Esophagus squamous epithelium (tissue), 5 donors: ENCODE measurements at regions not wholly inside any gene's neighbourhood (a gene's known extent, or its start where the extent isn't known, plus 50 kb on each side); places are given as distances from the start of the nearest gene placed in this dataset.

Experiments
- DNase-seq: peaks from one replicate; lab custom pipeline; 2025; lab: John Stamatoyannopoulos, UW
- H3K27ac ChIP-seq, 4 donors: fragments of 200-600 bp; sonication (generic); one replicate each; pipeline ENCODE4 v1.5.1; 2016 to 2019; ENCODE audit warnings: mild to moderate bottlenecking in 1 of 4
- H3K27me3 ChIP-seq, 4 donors: fragments of 200-600 bp; sonication (generic); 1 replicate in 3 of 4; 2 replicates in 1 of 4; pipeline versions ENCODE4 v1.5.1 to v1.6.0; 2017 to 2021; ENCODE audit warnings: antibody characterized with exemption in 1 of 4
- H3K36me3 ChIP-seq, 3 donors: fragments of 200-600 bp; sonication (generic); one replicate each; pipeline ENCODE4 v1.5.1; 2016 to 2019
- H3K4me1 ChIP-seq, 3 donors: fragments of 200-600 bp; sonication (generic); one replicate each; pipeline ENCODE4 v1.5.1; 2017 to 2019
- H3K4me3 ChIP-seq, 4 donors: fragments of 200-600 bp; sonication (generic); 1 replicate in 3 of 4; 2 replicates in 1 of 4; pipeline ENCODE4 v1.5.1; 2016 to 2019; ENCODE audit warnings: mild to moderate bottlenecking in 2 of 4, moderate library complexity in 1 of 4
- H3K9me3 ChIP-seq, 3 donors: fragments of 200-600 bp; sonication (generic); one replicate each; pipeline ENCODE4 v1.5.1; 2016 to 2019
- POLR2A ChIP-seq, 4 donors: fragments of 450-650 bp; IDR thresholded peaks; one replicate each; pipeline ENCODE4 v1.6.1; 2017; ENCODE audit warnings: antibody characterized with exemption in 4 of 4, mild to moderate bottlenecking in 4 of 4, moderate library complexity in 3 of 4
- WGBS, 2 donors: methylation state at CpG; one replicate each; pipeline ENCODE4 v1.1.5; 2018; 5-methylcytosine and 5-hydroxymethylcytosine counted together
- intact Hi-C: fragments of 100-400 bp; cut with DNase I; formaldehyde crosslinking; loops from one replicate; pipeline ENCODE4 v1.15.0; 2022
- TF ChIP-seq, protein P1 (sequence below), 6 experiments: fragments of 450-650 bp in 4 of 6; fragments of 200-600 bp in 2 of 6; sonication (generic) in 2 of 6; IDR thresholded peaks; one replicate each; pipeline ENCODE4 v1.5.1; 2016 to 2019; ENCODE audit warnings: antibody characterized with exemption in 6 of 6, mild to moderate bottlenecking in 4 of 6, moderate library complexity in 4 of 6
- donor health status: DM: yes; HTN: yes; CAD: no.

DNA sequence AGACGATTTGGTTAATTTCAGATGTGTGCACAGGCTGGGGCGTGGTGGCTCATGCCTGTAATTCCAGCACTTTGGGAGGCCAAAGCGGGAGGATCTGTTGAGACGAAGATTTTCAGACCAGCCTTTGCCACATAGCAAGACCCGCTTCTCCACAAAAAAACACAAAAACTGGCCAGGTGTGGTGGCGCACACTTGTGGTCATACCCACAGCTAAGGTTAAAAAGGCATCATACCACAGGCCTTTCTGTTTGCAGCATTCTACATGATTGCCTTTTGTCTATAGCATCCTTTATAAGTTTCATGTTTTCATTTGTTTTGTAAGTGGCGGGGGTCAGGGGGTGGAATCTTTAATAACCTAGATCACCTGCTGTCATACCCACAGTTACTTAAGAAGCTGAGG lies 239.9 kb upstream of the NOX3 start:
- Histone ChIP-seq H3K27me3 (no peaks in the 10 kb centered on the region), H3K36me3 (no peaks in the 10 kb centered on the region), H3K27ac (no peak overlapping the region), H3K9me3 (no peaks in the 10 kb centered on the region), H3K4me1 (no peaks in the 10 kb centered on the region), H3K4me3 (no peak overlapping the region)
- TF ChIP-seq, protein P1, sequence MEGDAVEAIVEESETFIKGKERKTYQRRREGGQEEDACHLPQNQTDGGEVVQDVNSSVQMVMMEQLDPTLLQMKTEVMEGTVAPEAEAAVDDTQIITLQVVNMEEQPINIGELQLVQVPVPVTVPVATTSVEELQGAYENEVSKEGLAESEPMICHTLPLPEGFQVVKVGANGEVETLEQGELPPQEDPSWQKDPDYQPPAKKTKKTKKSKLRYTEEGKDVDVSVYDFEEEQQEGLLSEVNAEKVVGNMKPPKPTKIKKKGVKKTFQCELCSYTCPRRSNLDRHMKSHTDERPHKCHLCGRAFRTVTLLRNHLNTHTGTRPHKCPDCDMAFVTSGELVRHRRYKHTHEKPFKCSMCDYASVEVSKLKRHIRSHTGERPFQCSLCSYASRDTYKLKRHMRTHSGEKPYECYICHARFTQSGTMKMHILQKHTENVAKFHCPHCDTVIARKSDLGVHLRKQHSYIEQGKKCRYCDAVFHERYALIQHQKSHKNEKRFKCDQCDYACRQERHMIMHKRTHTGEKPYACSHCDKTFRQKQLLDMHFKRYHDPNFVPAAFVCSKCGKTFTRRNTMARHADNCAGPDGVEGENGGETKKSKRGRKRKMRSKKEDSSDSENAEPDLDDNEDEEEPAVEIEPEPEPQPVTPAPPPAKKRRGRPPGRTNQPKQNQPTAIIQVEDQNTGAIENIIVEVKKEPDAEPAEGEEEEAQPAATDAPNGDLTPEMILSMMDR (IDR thresholded peaks at IDR 0.05): no peak
- TF ChIP-seq POLR2A (IDR thresholded peaks at IDR 0.05): no peak
- intact Hi-C loops: no loop called here
- DNase-seq: no peak
- 83 to 88% methylated on average over 7 of the region's 7 CpGs for WGBS, 2 donors

DNA sequence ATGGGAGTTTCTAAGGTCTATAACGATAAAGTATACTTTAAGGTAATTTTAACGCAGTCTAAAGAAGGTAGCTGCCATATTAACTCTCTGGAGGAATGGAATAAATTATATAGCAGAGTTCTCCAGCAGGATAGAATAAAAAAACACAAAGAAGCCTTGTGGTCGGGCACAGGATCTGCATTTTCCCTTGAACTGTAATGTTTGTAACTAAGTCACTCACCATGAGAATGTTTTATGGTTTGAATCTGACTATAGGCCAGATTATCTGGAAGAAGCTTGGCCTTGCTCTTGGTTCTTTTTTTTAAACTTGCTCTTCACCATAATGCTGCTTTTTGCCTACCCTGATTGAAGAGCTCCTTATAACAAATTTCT lies 238.8 kb upstream of the NOX3 start:
- Histone ChIP-seq H3K27me3 (no peaks in the 10 kb centered on the region), H3K27ac (no peak overlapping the region), H3K4me3 (no peak overlapping the region), H3K36me3 (no peaks in the 10 kb centered on the region), H3K9me3 (no peaks in the 10 kb centered on the region), H3K4me1 (no peaks in the 10 kb centered on the region)
- TF ChIP-seq, protein P1 (IDR thresholded peaks at IDR 0.05): no peak
- TF ChIP-seq POLR2A (IDR thresholded peaks at IDR 0.05): no peak
- no peak for DNase-seq
- WGBS, 2 donors: 79 to 92% methylated on average over 3 of the region's 3 CpGs
- intact Hi-C loops: no loop called here

DNA sequence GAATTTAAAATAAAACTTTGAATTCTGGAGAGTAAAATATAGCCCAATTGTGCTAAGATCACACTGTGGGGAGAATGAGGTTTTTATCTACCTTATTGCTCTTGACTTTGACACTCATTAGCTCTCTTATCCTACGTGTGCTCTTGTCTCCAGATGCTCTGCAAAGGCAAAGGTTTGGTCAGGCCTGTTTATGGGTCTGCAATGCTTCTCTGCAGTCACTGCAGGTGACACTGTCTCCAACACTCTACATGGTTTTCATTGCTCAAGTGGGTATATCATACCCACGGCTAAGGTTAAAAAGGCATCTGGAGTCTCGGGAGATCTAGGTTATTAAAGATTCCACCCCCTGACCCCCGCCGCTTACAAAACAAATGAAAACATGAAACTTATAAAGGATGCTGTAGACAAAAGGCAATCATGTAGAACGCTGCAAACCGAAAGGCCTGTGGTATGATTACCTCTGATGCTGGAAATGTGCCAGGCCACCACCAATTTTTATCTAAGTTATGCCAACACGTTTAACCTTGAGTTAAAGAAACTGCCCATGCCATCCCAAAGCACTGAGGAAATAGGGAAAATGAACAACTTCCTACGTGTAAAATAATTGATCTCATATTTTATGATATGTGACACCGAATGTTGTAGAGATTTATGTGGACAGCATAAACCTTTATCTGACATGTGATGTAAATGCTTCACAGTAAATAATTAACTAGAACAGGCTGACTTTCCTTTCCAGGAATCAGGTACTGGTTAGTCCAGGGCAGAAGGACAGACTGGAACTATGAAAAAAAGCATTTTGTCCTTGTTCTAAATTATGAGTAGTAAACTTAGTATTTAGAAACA lies 238.2 kb upstream of the NOX3 start:
- Histone ChIP-seq H3K4me1 (no peaks in the 10 kb centered on the region), H3K36me3 (no peaks in the 10 kb centered on the region), H3K27ac (no peak overlapping the region), H3K27me3 (no peaks in the 10 kb centered on the region), H3K9me3 (no peaks in the 10 kb centered on the region), H3K4me3 (no peak overlapping the region)
- WGBS, 2 donors: 75 to 80% methylated on average over 10 of the region's 10 CpGs
- TF ChIP-seq, protein P1 (IDR thresholded peaks at IDR 0.05): no peak
- no peak for TF ChIP-seq POLR2A (IDR thresholded peaks at IDR 0.05)
- intact Hi-C loops: no loop called here
- no peak for DNase-seq

DNA sequence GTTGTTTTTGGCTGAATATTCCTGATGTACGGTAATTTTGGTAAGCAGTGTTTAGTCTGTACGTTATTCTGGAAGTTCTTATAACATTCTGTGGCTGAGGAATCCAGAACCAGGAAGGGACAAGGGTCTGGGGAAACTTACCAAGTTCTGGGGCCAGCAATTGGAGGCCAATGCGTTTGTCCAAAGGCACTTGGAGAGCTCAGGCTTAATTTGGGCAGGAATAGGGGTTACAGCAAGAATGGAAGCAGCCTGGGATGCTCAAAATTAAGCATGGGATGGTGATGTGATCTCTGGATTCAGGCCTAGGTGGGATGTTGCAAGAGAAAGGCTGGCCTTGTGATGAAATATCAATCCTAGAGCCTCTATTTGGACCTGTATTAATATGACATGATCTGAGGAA lies 235.2 kb upstream of the NOX3 start:
- Histone ChIP-seq H3K27me3 (no peaks in the 10 kb centered on the region), H3K4me3 (no peak overlapping the region), H3K4me1 (no peaks in the 10 kb centered on the region), H3K27ac (no peak overlapping the region), H3K9me3 (no peaks in the 10 kb centered on the region), H3K36me3 (no peaks in the 10 kb centered on the region)
- WGBS, 2 donors: 68 to 70% methylated on average over 3 of the region's 3 CpGs
- DNase-seq: no peak
- no peak for TF ChIP-seq POLR2A (IDR thresholded peaks at IDR 0.05)
- TF ChIP-seq, protein P1 (IDR thresholded peaks at IDR 0.05): no peak
- intact Hi-C loops: no loop called here

DNA sequence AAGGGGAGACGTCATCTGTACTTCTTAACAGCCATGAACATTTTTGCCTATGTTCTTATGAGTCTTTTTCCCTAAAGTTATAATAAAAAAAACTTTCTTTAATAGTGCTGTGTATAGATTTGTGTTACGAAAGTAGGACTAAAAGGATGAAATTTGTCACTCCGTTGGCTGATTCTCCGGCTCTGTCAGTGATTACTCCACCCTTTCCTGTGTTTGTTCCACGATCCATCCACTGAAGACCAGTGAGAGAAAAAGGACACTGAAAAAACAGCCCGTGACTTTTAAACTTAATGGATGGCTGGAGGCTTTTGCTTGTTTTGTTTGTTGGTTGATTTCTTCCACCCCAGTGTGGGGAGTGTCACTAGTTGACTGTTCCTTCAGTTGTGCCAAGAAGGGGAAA lies 232.0 kb upstream of the NOX3 start:
- Histone ChIP-seq H3K36me3 (no peaks in the 10 kb centered on the region), H3K27ac (no peak overlapping the region), H3K9me3 (no peaks in the 10 kb centered on the region), H3K4me3 (no peak overlapping the region), H3K27me3 (no peaks in the 10 kb centered on the region), H3K4me1 (no peaks in the 10 kb centered on the region)
- no peak for DNase-seq
- WGBS, 2 donors: 58 to 68% methylated on average over 6 of the region's 6 CpGs
- intact Hi-C loops: no loop called here
- TF ChIP-seq POLR2A (IDR thresholded peaks at IDR 0.05): no peak
- TF ChIP-seq, protein P1 (IDR thresholded peaks at IDR 0.05): no peak
